ENCODE measurements at regions not wholly inside any gene's neighbourhood (a gene's known extent, or its start where the extent isn't known, plus 50 kb on each side); places are given as distances from the start of the nearest gene placed in this dataset.

- no peak for ATAC-seq
- Histone ChIP-seq H3K9me3 (no peaks in the 10 kb centered on the region), H3K4me3 (no peak overlapping the region), H3K4me1 (no peaks in the 10 kb centered on the region), H3K36me3 (no peaks in the 10 kb centered on the region), H3K27me3 (peaks cover 0 to 48% of the 10 kb centered on the region in 2 donors), H3K27ac (no peak overlapping the region)
- DNase-seq, result no peak
- intact Hi-C loops (cut with DNase I), result no loop called here
- no peak for TF ChIP-seq CTCF (IDR thresholded peaks at IDR 0.05)
Measured at GRCh38 chr12:111164833-111165525, 203.9 kb downstream of the PHETA1 start.

GRCh38 chr12:111163422-111163821, 205.5 kb downstream of the PHETA1 start:
- DNase-seq (no peak), ATAC-seq (no peak)
- Histone ChIP-seq H3K9me3 (no peaks in the 10 kb centered on the region), H3K27me3 (peaks cover 0 to 36% of the 10 kb centered on the region in 2 donors), H3K4me1 (no peaks in the 10 kb centered on the region), H3K4me3 (no peak overlapping the region), H3K36me3 (no peaks in the 10 kb centered on the region), H3K27ac (no peak overlapping the region)
- intact Hi-C loops (cut with DNase I), result no loop called here
- no peak for TF ChIP-seq CTCF (IDR thresholded peaks at IDR 0.05)

GRCh38 chr12:111161898-111162297, 207.0 kb downstream of the PHETA1 start:
- Histone ChIP-seq H3K9me3 (no peaks in the 10 kb centered on the region), H3K27ac (no peak overlapping the region), H3K4me3 (no peak overlapping the region), H3K36me3 (no peaks in the 10 kb centered on the region), H3K4me1 (no peaks in the 10 kb centered on the region), H3K27me3 (peaks cover 0 to 23% of the 10 kb centered on the region in 2 donors)
- intact Hi-C loops (cut with DNase I), result no loop called here
- DNase-seq (no peak), ATAC-seq (no peak)
- TF ChIP-seq CTCF (IDR thresholded peaks at IDR 0.05), result no peak

GRCh38 chr12:111160350-111161241, 208.3 kb downstream of the PHETA1 start:
- peak in 1 of 4 donors; percentile 60 for DNase-seq

More at GRCh38 chr12:111160350-111161241, 208.3 kb downstream of the PHETA1 start:
- intact Hi-C loops (cut with DNase I), result no loop called here
- peaks cover 0 to 25% of the 10 kb centered on the region in 2 donors for H3K27me3 ChIP-seq
- H3K36me3 ChIP-seq, result no peaks in the 10 kb centered on the region
- H3K4me3 ChIP-seq, result no peak overlapping the region
- no peak for ATAC-seq
- no peaks in the 10 kb centered on the region for H3K9me3 ChIP-seq
- no peak overlapping the region for H3K27ac ChIP-seq
- H3K4me1 ChIP-seq, result no peaks in the 10 kb centered on the region
- TF ChIP-seq CTCF (IDR thresholded peaks at IDR 0.05), result no peak
